ENCODE measurements at regions not wholly inside any gene's neighbourhood (a gene's known extent, or its start where the extent isn't known, plus 50 kb on each side); places are given as distances from the start of the nearest gene placed in this dataset.

DNA sequence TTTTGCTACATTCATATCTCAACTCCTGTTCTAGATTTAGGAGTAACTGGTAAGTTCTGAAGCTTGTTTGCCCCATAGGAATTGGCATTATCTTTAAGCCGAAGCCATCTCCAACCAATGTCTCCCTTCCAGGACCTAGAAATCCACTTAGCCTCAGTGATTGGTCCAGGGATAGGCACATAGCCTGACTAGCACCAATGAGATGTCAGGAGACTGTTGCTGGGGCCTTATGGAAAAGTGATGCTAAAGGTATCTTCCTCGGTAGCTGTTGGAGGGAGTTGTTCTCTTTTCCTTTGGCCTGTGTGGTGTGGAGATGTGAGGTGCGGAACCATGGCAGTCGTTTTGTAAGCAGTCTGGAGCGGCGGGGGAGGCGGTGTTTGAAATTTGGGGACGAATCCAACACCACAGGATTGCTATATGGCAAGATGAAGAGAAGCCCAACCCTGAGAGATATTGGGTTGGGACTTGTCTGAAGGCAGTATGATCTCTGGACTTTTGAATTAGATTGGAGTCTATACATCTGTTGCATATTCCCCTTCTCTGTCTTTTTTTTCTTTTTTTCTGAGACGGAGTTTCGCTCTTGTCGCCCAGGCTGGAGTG lies 109.8 kb upstream of the ATP6AP2 start:
- Histone ChIP-seq H3K4me1 (ENCODE audit: control insufficient read depth in 3 of 3, insufficient read depth in 2 of 3, low read depth in 1 of 3, low read length in 2 of 3) (peaks cover 0 to 39% (median 0%) of the 10 kb centered on the region in 3 donors), H3K36me3 (ENCODE audit: control insufficient read depth in 3 of 3, insufficient read depth in 2 of 3, low read depth in 1 of 3, low read length in 3 of 3) (no peaks in the 10 kb centered on the region), H3K4me3 (ENCODE audit: low read depth in 1 of 3, low read length in 3 of 3) (no peak overlapping the region), H3K27me3 (ENCODE audit: control insufficient read depth in 3 of 3, insufficient read depth in 3 of 3, low read length in 3 of 3) (peaks cover 0 to 4% (median 0%) of the 10 kb centered on the region in 3 donors), H3K27ac (ENCODE audit: low read depth in 1 of 3, low read length in 2 of 3) (no peak overlapping the region), H3K9me3 (ENCODE audit: control insufficient read depth in 2 of 2, insufficient read depth in 1 of 2, low read depth in 1 of 2, low read length in 1 of 2) (no peaks in the 10 kb centered on the region)
- no peak for FAIRE-seq
- 83 to 88% (median 84%) methylated on average over 8 to 11 of the region's 11 CpGs for WGBS, 3 donors
- no peak for DNase-seq

- peaks cover 0 to 4% (median 0%) of the 10 kb centered on the region in 3 donors for H3K27me3 ChIP-seq (ENCODE audit: control insufficient read depth in 3 of 3, insufficient read depth in 3 of 3, low read length in 3 of 3)
- 45 to 55% (median 50%) methylated on average over 4 of the region's 4 CpGs for WGBS, 3 donors
- no peak overlapping the region for H3K27ac ChIP-seq (ENCODE audit: low read depth in 1 of 3, low read length in 2 of 3)
- no peak overlapping the region for H3K4me3 ChIP-seq (ENCODE audit: low read depth in 1 of 3, low read length in 3 of 3)
- FAIRE-seq (no peak), DNase-seq (no peak)
- no peaks in the 10 kb centered on the region for H3K9me3 ChIP-seq (ENCODE audit: control insufficient read depth in 2 of 2, insufficient read depth in 1 of 2, low read depth in 1 of 2, low read length in 1 of 2)
- no peaks in the 10 kb centered on the region for H3K36me3 ChIP-seq (ENCODE audit: control insufficient read depth in 3 of 3, insufficient read depth in 2 of 3, low read depth in 1 of 3, low read length in 3 of 3)
- peaks cover 0 to 29% (median 0%) of the 10 kb centered on the region in 3 donors for H3K4me1 ChIP-seq (ENCODE audit: control insufficient read depth in 3 of 3, insufficient read depth in 2 of 3, low read depth in 1 of 3, low read length in 2 of 3)
Measured at GRCh38 chrX:40469316-40469715, 111.5 kb upstream of the ATP6AP2 start.

DNA sequence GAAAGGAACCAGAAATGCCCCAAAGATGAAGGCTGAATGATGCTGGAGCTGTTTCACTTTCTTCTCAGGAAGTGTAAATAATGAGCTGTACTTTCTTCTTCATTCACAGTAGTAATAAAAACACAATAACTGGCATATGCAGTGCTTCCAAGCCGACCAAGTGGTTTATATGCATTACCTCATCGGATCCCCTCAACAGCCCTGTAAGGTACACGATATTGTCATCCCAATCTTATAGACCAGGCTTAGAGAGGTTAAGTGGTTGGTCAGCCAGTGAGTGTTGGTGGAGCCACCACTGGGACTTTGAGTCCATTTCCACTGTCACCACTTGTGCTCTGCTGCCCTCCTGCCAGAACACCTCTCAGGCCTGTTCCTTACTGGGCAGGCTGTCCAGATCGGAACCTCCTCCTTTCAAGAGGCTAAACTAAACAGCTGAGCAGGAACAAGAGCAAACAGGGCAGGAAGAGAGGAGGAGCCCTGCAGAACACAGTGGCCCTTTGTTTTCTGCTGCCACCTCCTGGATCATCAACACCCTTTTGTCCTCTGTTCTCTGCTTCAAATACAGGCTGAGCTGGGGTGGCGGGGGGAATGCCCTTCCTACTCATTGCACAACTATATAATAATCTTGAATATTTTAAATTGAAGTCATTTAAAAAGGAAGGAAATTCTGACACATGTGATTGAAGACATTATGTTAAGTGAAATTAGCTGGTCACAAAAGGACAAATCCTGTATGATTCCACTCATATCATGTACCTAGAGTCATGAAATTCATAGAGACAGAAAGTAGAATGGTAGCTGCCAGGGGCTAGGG lies 112.5 kb upstream of the ATP6AP2 start:
- Histone ChIP-seq H3K9me3 (ENCODE audit: control insufficient read depth in 2 of 2, insufficient read depth in 1 of 2, low read depth in 1 of 2, low read length in 1 of 2) (no peaks in the 10 kb centered on the region), H3K4me1 (ENCODE audit: control insufficient read depth in 3 of 3, insufficient read depth in 2 of 3, low read depth in 1 of 3, low read length in 2 of 3) (peaks cover 0 to 18% (median 0%) of the 10 kb centered on the region in 3 donors), H3K27me3 (ENCODE audit: control insufficient read depth in 3 of 3, insufficient read depth in 3 of 3, low read length in 3 of 3) (no peaks in the 10 kb centered on the region), H3K36me3 (ENCODE audit: control insufficient read depth in 3 of 3, insufficient read depth in 2 of 3, low read depth in 1 of 3, low read length in 3 of 3) (no peaks in the 10 kb centered on the region), H3K4me3 (ENCODE audit: low read depth in 1 of 3, low read length in 3 of 3) (no peak overlapping the region), H3K27ac (ENCODE audit: low read depth in 1 of 3, low read length in 2 of 3) (peak overlapping the region in 2 of 3 donors; percentile 69 to 79)
- 11 to 29% (median 25%) methylated on average over 5 of the region's 5 CpGs for WGBS, 3 donors
- FAIRE-seq (peak; percentile 19), DNase-seq (peak; percentile 65 to 72)

GRCh38 chrX:40467454-40467853 lies 113.3 kb upstream of the ATP6AP2 start:
- WGBS, 3 donors = 91 to 96% (median 91%) methylated on average over 13 of the region's 13 CpGs
- no peaks in the 10 kb centered on the region for H3K27me3 ChIP-seq (ENCODE audit: control insufficient read depth in 3 of 3, insufficient read depth in 3 of 3, low read length in 3 of 3)
- no peak overlapping the region for H3K27ac ChIP-seq (ENCODE audit: low read depth in 1 of 3, low read length in 2 of 3)
- no peak for FAIRE-seq
- H3K9me3 ChIP-seq (ENCODE audit: control insufficient read depth in 2 of 2, insufficient read depth in 1 of 2, low read depth in 1 of 2, low read length in 1 of 2) = no peaks in the 10 kb centered on the region
- no peaks in the 10 kb centered on the region for H3K36me3 ChIP-seq (ENCODE audit: control insufficient read depth in 3 of 3, insufficient read depth in 2 of 3, low read depth in 1 of 3, low read length in 3 of 3)
- peaks cover 0 to 16% (median 0%) of the 10 kb centered on the region in 3 donors for H3K4me1 ChIP-seq (ENCODE audit: control insufficient read depth in 3 of 3, insufficient read depth in 2 of 3, low read depth in 1 of 3, low read length in 2 of 3)
- DNase-seq = no peak
- no peak overlapping the region for H3K4me3 ChIP-seq (ENCODE audit: low read depth in 1 of 3, low read length in 3 of 3)

GRCh38 chrX:40465735-40466551 lies 114.8 kb upstream of the ATP6AP2 start:
- Histone ChIP-seq H3K27ac (ENCODE audit: low read depth in 1 of 3, low read length in 2 of 3) (no peak overlapping the region), H3K4me3 (ENCODE audit: low read depth in 1 of 3, low read length in 3 of 3) (no peak overlapping the region), H3K27me3 (ENCODE audit: control insufficient read depth in 3 of 3, insufficient read depth in 3 of 3, low read length in 3 of 3) (no peaks in the 10 kb centered on the region), H3K9me3 (ENCODE audit: control insufficient read depth in 2 of 2, insufficient read depth in 1 of 2, low read depth in 1 of 2, low read length in 1 of 2) (no peaks in the 10 kb centered on the region), H3K4me1 (ENCODE audit: control insufficient read depth in 3 of 3, insufficient read depth in 2 of 3, low read depth in 1 of 3, low read length in 2 of 3) (peaks cover 0 to 7% (median 0%) of the 10 kb centered on the region in 3 donors), H3K36me3 (ENCODE audit: control insufficient read depth in 3 of 3, insufficient read depth in 2 of 3, low read depth in 1 of 3, low read length in 3 of 3) (no peaks in the 10 kb centered on the region)
- FAIRE-seq (no peak), DNase-seq (no peak)
- 51 to 66% (median 53%) methylated on average over 5 of the region's 5 CpGs for WGBS, 3 donors

DNA sequence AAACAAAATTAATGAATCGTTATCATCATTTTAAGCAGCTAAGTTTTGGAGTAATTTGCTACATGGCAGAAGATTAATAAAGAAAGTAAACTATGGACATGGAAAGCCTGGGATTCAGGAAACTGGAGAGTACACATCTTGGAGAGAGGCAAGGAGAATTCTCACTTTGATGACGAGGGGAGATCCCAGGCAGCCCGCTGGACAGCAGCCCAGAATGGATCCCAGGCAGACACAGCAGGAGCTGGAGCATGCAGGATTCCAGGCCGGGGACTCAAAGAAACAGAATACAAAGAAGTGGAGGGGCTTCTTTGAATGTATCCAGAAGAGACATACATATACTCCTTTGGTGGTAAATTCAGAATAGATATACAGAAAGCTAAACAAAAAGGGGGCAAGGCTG lies 118.0 kb upstream of the ATP6AP2 start:
- FAIRE-seq = no peak
- H3K36me3 ChIP-seq (ENCODE audit: control insufficient read depth in 3 of 3, insufficient read depth in 2 of 3, low read depth in 1 of 3, low read length in 3 of 3) = no peaks in the 10 kb centered on the region
- H3K27me3 ChIP-seq (ENCODE audit: control insufficient read depth in 3 of 3, insufficient read depth in 3 of 3, low read length in 3 of 3) = no peaks in the 10 kb centered on the region
- DNase-seq = no peak
- no peaks in the 10 kb centered on the region for H3K9me3 ChIP-seq (ENCODE audit: control insufficient read depth in 2 of 2, insufficient read depth in 1 of 2, low read depth in 1 of 2, low read length in 1 of 2)
- no peak overlapping the region for H3K4me3 ChIP-seq (ENCODE audit: low read depth in 1 of 3, low read length in 3 of 3)
- H3K27ac ChIP-seq (ENCODE audit: low read depth in 1 of 3, low read length in 2 of 3) = no peak overlapping the region
- H3K4me1 ChIP-seq (ENCODE audit: control insufficient read depth in 3 of 3, insufficient read depth in 2 of 3, low read depth in 1 of 3, low read length in 2 of 3) = peaks cover 0 to 2% (median 0%) of the 10 kb centered on the region in 3 donors
- 66 to 83% (median 68%) methylated on average over 4 of the region's 4 CpGs for WGBS, 3 donors

GRCh38 chrX:40460926-40461325 lies 119.8 kb upstream of the ATP6AP2 start:
- no peaks in the 10 kb centered on the region for H3K27me3 ChIP-seq (ENCODE audit: control insufficient read depth in 3 of 3, insufficient read depth in 3 of 3, low read length in 3 of 3)
- no peak overlapping the region for H3K27ac ChIP-seq (ENCODE audit: low read depth in 1 of 3, low read length in 2 of 3)
- WGBS, 3 donors = 76 to 78% (median 76%) methylated on average over 5 of the region's 5 CpGs
- no peaks in the 10 kb centered on the region for H3K36me3 ChIP-seq (ENCODE audit: control insufficient read depth in 3 of 3, insufficient read depth in 2 of 3, low read depth in 1 of 3, low read length in 3 of 3)
- DNase-seq (no peak), FAIRE-seq (no peak)
- H3K4me3 ChIP-seq (ENCODE audit: low read depth in 1 of 3, low read length in 3 of 3) = no peak overlapping the region
- no peaks in the 10 kb centered on the region for H3K9me3 ChIP-seq (ENCODE audit: control insufficient read depth in 2 of 2, insufficient read depth in 1 of 2, low read depth in 1 of 2, low read length in 1 of 2)
- H3K4me1 ChIP-seq (ENCODE audit: control insufficient read depth in 3 of 3, insufficient read depth in 2 of 3, low read depth in 1 of 3, low read length in 2 of 3) = no peaks in the 10 kb centered on the region

GRCh38 chrX:40459571-40460158 lies 121.1 kb upstream of the ATP6AP2 start:
- FAIRE-seq = no peak
- H3K9me3 ChIP-seq (ENCODE audit: control insufficient read depth in 2 of 2, insufficient read depth in 1 of 2, low read depth in 1 of 2, low read length in 1 of 2) = no peaks in the 10 kb centered on the region
- 73 to 86% (median 74%) methylated on average over 3 to 5 of the region's 5 CpGs for WGBS, 3 donors

More at GRCh38 chrX:40459571-40460158, 121.1 kb upstream of the ATP6AP2 start:
- DNase-seq = no peak
- Histone ChIP-seq H3K27ac (ENCODE audit: low read depth in 1 of 3, low read length in 2 of 3) (no peak overlapping the region), H3K27me3 (ENCODE audit: control insufficient read depth in 3 of 3, insufficient read depth in 3 of 3, low read length in 3 of 3) (no peaks in the 10 kb centered on the region), H3K36me3 (ENCODE audit: control insufficient read depth in 3 of 3, insufficient read depth in 2 of 3, low read depth in 1 of 3, low read length in 3 of 3) (no peaks in the 10 kb centered on the region), H3K4me3 (ENCODE audit: low read depth in 1 of 3, low read length in 3 of 3) (no peak overlapping the region), H3K4me1 (ENCODE audit: control insufficient read depth in 3 of 3, insufficient read depth in 2 of 3, low read depth in 1 of 3, low read length in 2 of 3) (no peaks in the 10 kb centered on the region)
